ENCODE measurements at regions not wholly inside any gene's neighbourhood (a gene's known extent, or its start where the extent isn't known, plus 50 kb on each side); places are given as distances from the start of the nearest gene placed in this dataset.

DNA sequence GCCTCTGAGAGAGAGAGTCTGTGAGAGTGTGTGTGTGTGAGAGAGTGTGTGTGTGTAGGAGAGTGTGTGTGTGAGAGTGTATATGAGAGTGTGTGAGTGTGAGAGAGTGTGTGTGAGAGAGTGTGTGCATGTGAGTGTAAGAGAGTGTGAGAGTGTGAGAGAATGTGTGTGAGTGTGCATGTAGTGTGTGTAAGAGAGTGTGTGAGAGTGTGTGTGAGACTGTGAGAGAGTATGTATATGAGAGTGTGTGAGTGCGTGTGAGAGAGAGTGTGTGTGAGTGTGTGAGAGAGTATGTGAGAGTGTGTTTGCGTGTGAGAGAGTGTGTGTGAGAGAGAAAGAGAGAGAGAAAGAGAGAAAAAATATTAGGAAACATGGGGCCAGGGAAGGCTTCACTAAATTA is 588.3 kb upstream of the SGCD start:
- Mint-ChIP-seq H3K36me3 (ENCODE audit: low read depth) (no peaks in the 10 kb centered on the region), H3K27me3 (no peaks in the 10 kb centered on the region), H3K27ac (no peak overlapping the region), H3K4me1 (no peaks in the 10 kb centered on the region), H3K4me3 (no peak overlapping the region), H3K9me3 (no peaks in the 10 kb centered on the region)
- intact Hi-C loops (cut with micrococcal nuclease) = no loop called here
- DNase-seq = no peak

DNA sequence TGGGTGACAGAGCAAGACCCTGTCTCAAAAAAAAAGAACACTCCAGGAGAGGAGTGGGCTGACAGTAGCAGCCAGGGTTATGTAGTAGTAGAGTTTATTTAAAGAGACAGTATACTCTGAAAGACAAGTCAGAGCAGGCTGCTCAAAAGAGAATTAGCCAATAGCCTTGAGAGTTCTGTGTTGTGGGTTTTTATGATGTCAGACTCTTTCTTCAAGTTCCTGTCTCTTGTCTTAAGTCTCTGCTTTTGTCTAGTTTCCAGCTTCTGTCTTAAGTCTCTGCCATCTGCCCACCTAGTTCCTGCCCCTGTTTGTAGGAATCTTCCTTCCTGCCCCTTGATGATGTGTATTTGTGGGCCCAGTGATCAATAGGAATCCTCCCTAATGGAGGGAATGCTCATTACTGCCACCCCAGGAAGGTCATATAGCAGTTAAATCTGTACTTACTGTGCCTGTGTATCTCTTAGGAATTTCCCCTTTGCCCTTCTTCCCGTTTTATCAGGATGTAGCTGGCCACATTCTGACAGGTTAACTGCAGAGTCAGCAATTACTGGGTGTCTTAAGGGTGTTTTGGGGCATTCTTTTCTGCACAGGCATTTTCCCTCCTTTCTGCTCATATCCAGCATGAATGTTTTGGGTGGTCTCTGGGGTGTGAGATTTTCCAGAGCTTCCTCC is 580.5 kb upstream of the SGCD start:
- Mint-ChIP-seq H3K27me3 (no peaks in the 10 kb centered on the region), H3K9me3 (no peaks in the 10 kb centered on the region), H3K4me1 (no peaks in the 10 kb centered on the region), H3K4me3 (no peak overlapping the region), H3K27ac (no peak overlapping the region), H3K36me3 (ENCODE audit: low read depth) (no peaks in the 10 kb centered on the region)
- intact Hi-C loops (cut with micrococcal nuclease) = no loop called here
- no peak for DNase-seq

DNA sequence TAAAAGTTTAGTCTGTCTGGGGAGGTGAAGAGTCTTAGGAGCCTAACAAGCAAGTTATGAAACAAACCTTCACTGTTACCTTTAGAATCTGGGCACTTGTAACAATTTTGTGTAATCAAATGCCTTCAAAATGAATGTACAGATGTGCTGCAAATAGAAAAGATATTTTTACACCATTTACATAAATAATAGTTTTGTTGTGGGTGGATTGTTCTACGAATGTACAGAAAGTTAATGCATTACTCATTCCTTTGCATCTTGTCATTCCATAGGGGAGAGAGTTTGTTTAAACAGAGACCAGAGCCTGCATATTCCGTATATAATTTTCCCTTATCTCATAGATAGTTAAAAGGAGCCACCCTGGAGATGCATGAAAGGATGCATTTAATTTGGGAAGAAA is 576.9 kb upstream of the SGCD start:
- H3K27me3 Mint-ChIP-seq = no peaks in the 10 kb centered on the region
- intact Hi-C loops (cut with micrococcal nuclease) = no loop called here
- no peak overlapping the region for H3K4me3 Mint-ChIP-seq
- DNase-seq = no peak
- no peaks in the 10 kb centered on the region for H3K4me1 Mint-ChIP-seq
- H3K27ac Mint-ChIP-seq = no peak overlapping the region
- H3K9me3 Mint-ChIP-seq = no peaks in the 10 kb centered on the region
- H3K36me3 Mint-ChIP-seq (ENCODE audit: low read depth) = no peaks in the 10 kb centered on the region

DNA sequence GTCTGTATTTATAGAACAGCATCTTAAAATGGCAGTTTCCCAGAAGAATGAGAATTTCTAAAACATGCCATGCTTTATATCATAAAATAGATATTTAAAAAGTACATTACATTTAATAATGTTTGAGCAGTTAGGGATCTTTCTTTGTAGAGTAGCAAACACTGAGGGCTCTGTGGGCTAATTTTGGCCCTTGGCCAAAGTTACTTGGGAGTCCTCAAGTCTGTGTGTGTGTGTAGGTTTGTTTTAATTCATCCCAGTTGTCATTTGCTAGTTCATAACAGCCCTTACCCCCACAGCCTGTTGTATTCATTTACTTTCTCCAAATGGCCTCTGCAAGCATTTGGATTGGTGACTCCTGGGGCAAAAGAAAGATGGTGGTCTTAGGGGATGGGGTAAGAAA is 576.4 kb upstream of the SGCD start:
- DNase-seq = no peak
- H3K9me3 Mint-ChIP-seq = no peaks in the 10 kb centered on the region
- no peaks in the 10 kb centered on the region for H3K4me1 Mint-ChIP-seq
- no peak overlapping the region for H3K27ac Mint-ChIP-seq
- no peaks in the 10 kb centered on the region for H3K36me3 Mint-ChIP-seq (ENCODE audit: low read depth)
- H3K4me3 Mint-ChIP-seq = no peak overlapping the region
- intact Hi-C loops (cut with micrococcal nuclease) = no loop called here
- H3K27me3 Mint-ChIP-seq = no peaks in the 10 kb centered on the region

DNA sequence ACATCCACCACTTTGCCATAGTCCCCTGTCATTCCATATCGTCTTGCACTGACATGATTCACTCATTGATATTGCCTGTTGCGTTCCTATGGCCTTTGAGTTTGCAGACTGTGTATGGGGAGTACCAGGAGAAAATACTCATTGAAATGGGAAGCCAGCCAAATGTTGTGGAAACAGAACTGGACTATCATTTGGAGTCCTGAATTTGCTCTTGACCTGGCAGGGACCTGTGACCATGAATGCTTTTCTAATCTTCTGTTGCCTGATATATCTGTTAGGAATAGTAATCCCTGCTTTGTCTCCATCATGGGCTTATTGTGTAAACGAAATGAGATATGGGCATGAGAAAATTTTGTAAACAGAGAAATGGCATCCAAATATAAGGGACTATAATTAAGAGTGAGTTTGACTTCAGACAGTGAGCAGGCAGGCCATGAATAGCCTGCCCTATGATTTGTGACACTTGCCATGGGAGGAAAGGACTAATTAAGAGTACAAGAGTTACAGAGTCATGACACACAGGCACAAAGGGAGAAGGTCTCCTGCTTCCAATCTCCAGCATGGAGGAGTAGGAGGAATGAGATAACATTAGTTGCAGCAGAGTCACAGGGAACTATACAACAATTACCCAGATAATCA is 572.9 kb upstream of the SGCD start:
- Mint-ChIP-seq H3K36me3 (ENCODE audit: low read depth) (no peaks in the 10 kb centered on the region), H3K4me3 (no peak overlapping the region), H3K27me3 (no peaks in the 10 kb centered on the region), H3K27ac (no peak overlapping the region), H3K9me3 (no peaks in the 10 kb centered on the region), H3K4me1 (no peaks in the 10 kb centered on the region)
- DNase-seq = no peak
- intact Hi-C loops (cut with micrococcal nuclease) = no loop called here

DNA sequence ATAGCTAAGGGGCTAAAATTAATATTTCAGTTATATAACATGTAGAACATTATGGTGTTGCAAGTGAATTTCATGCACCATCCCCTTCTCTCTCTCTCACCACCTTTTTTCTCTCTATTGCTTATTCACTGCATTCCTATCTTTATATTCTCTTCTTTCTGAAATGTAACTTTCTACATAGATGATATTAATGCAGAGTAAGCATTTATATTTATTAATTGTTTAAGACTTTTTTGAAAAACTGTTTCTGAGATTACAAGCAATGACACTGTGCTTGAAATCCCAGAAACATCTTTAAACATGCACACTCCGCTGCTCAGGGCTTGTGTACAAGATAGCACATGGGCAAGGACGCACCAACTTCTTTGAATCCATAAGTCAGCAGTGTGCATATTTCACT is 567.7 kb upstream of the SGCD start:
- intact Hi-C loops (cut with micrococcal nuclease) = no loop called here
- no peaks in the 10 kb centered on the region for H3K4me1 Mint-ChIP-seq
- no peak overlapping the region for H3K4me3 Mint-ChIP-seq

DNA sequence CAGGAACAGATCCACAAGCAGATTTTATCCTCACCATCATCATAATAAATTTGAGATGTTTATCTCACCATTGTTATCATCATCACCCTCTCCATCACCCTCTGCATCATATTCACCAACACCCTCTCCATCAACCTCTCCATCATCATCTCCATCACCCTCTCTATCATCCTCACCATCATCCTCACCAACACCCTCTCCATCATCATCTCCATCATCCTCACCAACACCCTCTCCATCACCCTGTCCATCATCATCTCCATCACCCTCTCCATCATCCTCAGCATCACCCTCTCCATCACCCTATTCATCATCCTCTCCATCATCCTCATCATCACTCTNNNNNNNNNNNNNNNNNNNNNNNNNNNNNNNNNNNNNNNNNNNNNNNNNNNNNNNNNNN is 567.0 kb upstream of the SGCD start:
- Mint-ChIP-seq H3K4me3 (no peak overlapping the region), H3K4me1 (no peaks in the 10 kb centered on the region), H3K27ac (no peak overlapping the region), H3K36me3 (ENCODE audit: low read depth) (peaks cover 3% of the 10 kb centered on the region), H3K9me3 (peaks cover 13% of the 10 kb centered on the region), H3K27me3 (no peaks in the 10 kb centered on the region)
- DNase-seq = no peak
- intact Hi-C loops (cut with micrococcal nuclease) = no loop called here

More for the DNA sequence above, 567.7 kb upstream of the SGCD start:
- Mint-ChIP-seq H3K9me3 (peaks cover 13% of the 10 kb centered on the region), H3K27ac (no peak overlapping the region), H3K36me3 (ENCODE audit: low read depth) (peaks cover 3% of the 10 kb centered on the region), H3K27me3 (no peaks in the 10 kb centered on the region)
- DNase-seq = no peak

DNA sequence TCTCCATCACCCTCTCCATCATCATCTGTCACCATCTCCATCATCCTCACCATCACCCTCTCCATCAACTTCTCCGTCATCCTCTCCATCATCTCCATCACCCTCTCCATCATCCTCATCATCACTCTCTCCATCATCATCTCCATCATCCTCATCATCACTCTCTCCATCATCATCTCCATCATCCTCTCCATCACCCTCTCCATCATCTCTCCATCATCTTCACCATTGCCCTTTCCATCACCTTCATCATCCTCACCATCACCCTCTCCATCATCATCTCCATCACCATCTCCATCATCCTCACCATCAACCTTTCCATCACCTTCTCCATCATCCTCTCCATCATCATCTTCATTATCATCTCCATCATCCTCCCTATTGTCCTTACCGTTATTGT is 565.5 kb upstream of the SGCD start:
- intact Hi-C loops (cut with micrococcal nuclease) = no loop called here
- Mint-ChIP-seq H3K27ac (no peak overlapping the region), H3K9me3 (peaks cover 13% of the 10 kb centered on the region), H3K36me3 (ENCODE audit: low read depth) (peaks cover 3% of the 10 kb centered on the region), H3K4me3 (no peak overlapping the region), H3K27me3 (no peaks in the 10 kb centered on the region), H3K4me1 (no peaks in the 10 kb centered on the region)
- no peak for DNase-seq

DNA sequence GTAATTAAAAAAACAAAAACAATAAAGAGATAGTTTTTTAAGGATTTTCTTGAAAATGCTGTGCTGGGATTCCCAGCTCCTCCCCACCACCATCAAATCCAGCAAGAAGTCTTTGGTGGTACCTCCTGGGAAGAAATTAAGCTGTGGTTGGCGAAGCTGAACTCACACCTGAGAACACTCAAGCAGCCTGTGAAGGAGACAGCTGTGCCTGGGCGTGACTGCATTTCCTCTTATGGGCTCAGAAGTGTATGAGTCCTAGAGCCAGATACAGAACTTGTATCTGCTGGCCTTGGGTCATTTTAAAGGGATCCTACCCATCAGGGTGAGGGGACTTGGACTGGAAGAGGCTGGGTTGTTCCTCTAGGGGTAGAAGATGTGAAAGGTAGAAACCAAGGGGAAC is 561.2 kb upstream of the SGCD start:
- no peak for DNase-seq
- Mint-ChIP-seq H3K27ac (no peak overlapping the region), H3K4me1 (peaks cover 2% of the 10 kb centered on the region), H3K9me3 (peaks cover 7% of the 10 kb centered on the region), H3K36me3 (ENCODE audit: low read depth) (peaks cover 3% of the 10 kb centered on the region), H3K27me3 (no peaks in the 10 kb centered on the region), H3K4me3 (no peak overlapping the region)
- intact Hi-C loops (cut with micrococcal nuclease) = no loop called here

DNA sequence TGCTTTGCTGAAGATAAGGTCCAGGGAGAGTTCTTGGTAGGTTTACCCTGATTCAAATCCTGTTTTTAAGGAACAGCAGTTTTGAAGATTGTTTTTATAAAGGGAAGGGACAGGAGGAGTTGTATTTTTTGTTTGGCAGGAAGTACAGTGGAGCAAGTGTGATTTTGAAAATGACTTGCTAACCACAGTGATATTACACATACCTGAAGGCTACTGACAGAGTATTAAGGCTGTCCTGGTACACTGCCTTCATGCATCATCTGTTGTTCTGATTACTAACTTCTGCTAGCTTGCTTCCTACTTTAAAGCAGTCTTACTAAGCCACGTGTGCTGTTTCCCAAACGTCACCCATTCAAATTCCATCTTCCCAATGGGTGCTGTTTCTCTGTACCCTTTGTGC is 559.5 kb upstream of the SGCD start:
- Mint-ChIP-seq H3K9me3 (no peaks in the 10 kb centered on the region), H3K27ac (no peak overlapping the region), H3K4me1 (peaks cover 2% of the 10 kb centered on the region), H3K27me3 (no peaks in the 10 kb centered on the region), H3K4me3 (no peak overlapping the region), H3K36me3 (ENCODE audit: low read depth) (no peaks in the 10 kb centered on the region)
- DNase-seq = no peak
- intact Hi-C loops (cut with micrococcal nuclease) = no loop called here

DNA sequence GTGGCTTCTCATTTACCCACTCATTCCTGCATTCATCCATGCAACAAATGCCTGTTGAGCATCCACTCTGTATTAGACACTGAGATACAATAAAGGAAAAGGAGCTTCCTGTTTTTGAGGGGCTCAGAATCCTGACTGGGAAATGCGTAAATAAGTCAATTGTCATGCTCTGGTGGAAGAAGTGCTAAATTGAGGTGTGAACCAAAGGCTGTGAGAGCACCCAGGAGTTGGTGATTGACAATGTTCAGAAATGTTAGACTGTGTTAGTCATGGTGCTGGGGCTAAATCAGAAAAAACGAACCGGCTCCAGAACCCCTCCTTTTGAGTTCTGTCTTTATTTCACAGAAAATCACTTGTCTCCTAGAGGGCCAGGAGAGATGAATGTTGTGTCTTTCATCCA is 558.6 kb upstream of the SGCD start:
- no peaks in the 10 kb centered on the region for H3K27me3 Mint-ChIP-seq
- no peak for DNase-seq
- no peaks in the 10 kb centered on the region for H3K9me3 Mint-ChIP-seq
- H3K4me1 Mint-ChIP-seq = peaks cover 2% of the 10 kb centered on the region
- no peak overlapping the region for H3K27ac Mint-ChIP-seq
- intact Hi-C loops (cut with micrococcal nuclease) = no loop called here
- H3K36me3 Mint-ChIP-seq (ENCODE audit: low read depth) = no peaks in the 10 kb centered on the region
- no peak overlapping the region for H3K4me3 Mint-ChIP-seq

DNA sequence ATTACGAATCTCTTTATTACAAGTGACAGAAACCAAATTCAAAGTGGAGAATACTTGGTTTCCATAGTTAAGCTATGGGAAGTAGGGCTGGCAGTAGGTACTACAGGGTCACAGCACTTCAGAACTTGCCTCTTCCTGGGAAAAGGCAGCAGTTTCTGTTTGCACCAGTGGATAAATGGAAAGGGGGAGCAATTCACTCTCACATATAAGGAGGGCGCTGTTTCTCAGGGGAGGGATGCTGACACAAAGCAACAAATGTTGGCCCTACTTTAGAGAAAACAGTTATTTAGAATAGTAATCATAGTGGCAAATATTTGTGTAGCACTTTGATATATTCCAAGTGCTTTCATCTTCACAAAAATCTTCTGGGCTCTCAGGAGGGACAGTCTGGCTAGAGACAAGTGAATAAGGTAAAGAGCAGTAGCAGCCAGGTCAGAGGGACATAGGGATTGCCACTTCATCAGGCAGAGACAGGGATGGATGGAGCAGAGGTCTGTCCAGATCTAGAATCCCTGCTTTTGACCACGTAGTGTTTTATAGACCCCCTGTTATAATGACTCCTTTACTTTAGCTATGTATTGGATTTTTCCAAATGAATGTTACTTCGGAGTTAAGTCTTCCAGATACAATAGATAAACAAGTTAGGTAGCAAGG is 554.8 kb upstream of the SGCD start:
- Mint-ChIP-seq H3K27ac (no peak overlapping the region), H3K4me3 (no peak overlapping the region), H3K9me3 (no peaks in the 10 kb centered on the region), H3K27me3 (no peaks in the 10 kb centered on the region), H3K4me1 (peaks cover 2% of the 10 kb centered on the region), H3K36me3 (ENCODE audit: low read depth) (no peaks in the 10 kb centered on the region)
- DNase-seq = no peak
- intact Hi-C loops (cut with micrococcal nuclease) = no loop called here

DNA sequence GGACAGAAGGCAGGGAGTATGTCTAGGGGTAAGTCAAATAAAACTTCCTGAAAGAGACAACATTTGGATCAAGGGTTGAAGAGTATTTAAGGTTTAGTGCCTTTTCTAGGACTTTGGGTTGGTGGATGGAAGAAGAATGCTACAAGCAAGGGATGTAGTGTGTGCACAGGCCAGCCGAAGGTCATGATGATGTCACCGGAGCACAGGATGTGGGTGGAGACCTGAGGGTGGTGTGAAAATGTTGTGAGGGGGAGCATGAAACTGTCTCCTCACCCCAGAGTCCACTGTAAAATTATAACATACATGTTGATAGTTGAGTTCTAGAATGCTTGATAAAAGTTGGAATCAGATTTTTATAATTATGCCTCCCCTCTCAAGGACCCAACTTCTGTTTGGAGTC is 553.3 kb upstream of the SGCD start:
- Mint-ChIP-seq H3K36me3 (ENCODE audit: low read depth) (no peaks in the 10 kb centered on the region), H3K9me3 (no peaks in the 10 kb centered on the region), H3K4me3 (no peak overlapping the region), H3K4me1 (no peaks in the 10 kb centered on the region), H3K27ac (no peak overlapping the region), H3K27me3 (no peaks in the 10 kb centered on the region)
- intact Hi-C loops (cut with micrococcal nuclease) = no loop called here
- no peak for DNase-seq

DNA sequence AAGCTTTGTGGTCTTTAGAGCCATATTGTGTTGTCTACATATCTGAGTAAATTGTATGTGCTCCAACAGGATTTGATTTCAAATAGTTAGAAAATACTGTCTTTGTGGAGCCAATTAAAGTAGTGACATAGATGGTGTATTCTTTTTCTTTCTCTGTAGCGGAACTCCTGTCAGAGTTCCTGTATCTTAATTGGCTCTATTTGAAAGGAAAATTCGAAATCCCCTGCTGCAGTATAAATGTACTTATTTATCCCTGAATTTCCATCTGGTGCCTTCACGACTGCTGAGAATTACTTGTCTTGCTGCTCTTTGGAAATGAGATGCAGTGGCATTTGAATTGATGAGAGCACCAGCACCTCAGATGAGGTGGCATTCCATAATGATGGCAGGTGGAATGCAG is 546.7 kb upstream of the SGCD start:
- Mint-ChIP-seq H3K27me3 (no peaks in the 10 kb centered on the region), H3K9me3 (no peaks in the 10 kb centered on the region), H3K36me3 (ENCODE audit: low read depth) (no peaks in the 10 kb centered on the region), H3K4me3 (no peak overlapping the region), H3K27ac (no peak overlapping the region), H3K4me1 (no peaks in the 10 kb centered on the region)
- intact Hi-C loops (cut with micrococcal nuclease) = no loop called here
- DNase-seq = no peak

DNA sequence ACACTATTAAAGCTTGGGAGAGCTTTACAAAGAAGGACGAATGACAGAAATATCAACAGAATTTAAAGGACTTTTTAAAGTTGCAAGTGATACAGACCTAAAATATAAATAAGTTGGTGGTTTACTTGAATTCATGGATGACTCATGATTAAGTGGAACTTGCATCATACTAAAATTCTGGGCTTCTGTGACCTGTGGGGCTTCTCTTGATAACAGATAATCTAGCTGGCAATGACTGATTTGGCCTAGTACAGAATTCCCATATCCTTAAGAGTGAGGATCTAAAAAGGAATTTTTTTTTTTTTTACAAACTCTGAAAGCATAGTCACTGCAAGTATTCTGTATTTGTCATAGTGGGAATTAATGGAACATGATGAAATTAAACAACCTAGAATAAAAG is 543.7 kb upstream of the SGCD start:
- H3K27ac Mint-ChIP-seq = no peak overlapping the region
- no peak for DNase-seq
- no peaks in the 10 kb centered on the region for H3K27me3 Mint-ChIP-seq
- H3K4me1 Mint-ChIP-seq = no peaks in the 10 kb centered on the region
- no peaks in the 10 kb centered on the region for H3K36me3 Mint-ChIP-seq (ENCODE audit: low read depth)
- H3K4me3 Mint-ChIP-seq = no peak overlapping the region
- no peaks in the 10 kb centered on the region for H3K9me3 Mint-ChIP-seq
- intact Hi-C loops (cut with micrococcal nuclease) = no loop called here
